Stimulated activated CD8-positive, alpha-beta memory T cell treated with anti-CD3 and anti-CD28 coated beads, Interleukin-15, amount 100 ng/mL, for 24 hours (primary cell): ENCODE measurements at regions not wholly inside any gene's neighbourhood (a gene's known extent, or its start where the extent isn't known, plus 50 kb on each side); places are given as distances from the start of the nearest gene placed in this dataset.

Experiments used
- DNase-seq: peaks from one replicate; pipeline ENCODE4 v3.0.0-alpha.2; 2020; ENCODE audit warnings: low read depth

GRCh38 chr22:48171271-48171691 lies 1408.8 kb downstream of the TBC1D22A start:
- DNase-seq = no peak

GRCh38 chr22:48169227-48169626 lies 1406.8 kb downstream of the TBC1D22A start:
- DNase-seq = no peak

- DNase-seq = no peak
Measured at GRCh38 chr22:48167238-48167637, 1404.8 kb downstream of the TBC1D22A start.

- DNase-seq = no peak
Measured at GRCh38 chr22:48161298-48161697, 1398.8 kb downstream of the TBC1D22A start.

GRCh38 chr22:48157676-48158075 lies 1395.2 kb downstream of the TBC1D22A start:
- DNase-seq = no peak

GRCh38 chr22:48156603-48157355 lies 1394.3 kb downstream of the TBC1D22A start:
- DNase-seq = no peak

- no peak for DNase-seq
Measured at GRCh38 chr22:48155446-48155845, 1393.0 kb downstream of the TBC1D22A start.

- no peak for DNase-seq
Measured at GRCh38 chr22:48154943-48155240, 1392.4 kb downstream of the TBC1D22A start.

GRCh38 chr22:48154169-48154942 lies 1391.9 kb downstream of the TBC1D22A start:
- no peak for DNase-seq

- no peak for DNase-seq
Measured at GRCh38 chr22:48153726-48154125, 1391.3 kb downstream of the TBC1D22A start.

GRCh38 chr22:48152916-48153315 lies 1390.5 kb downstream of the TBC1D22A start:
- no peak for DNase-seq

GRCh38 chr22:48152164-48152775 lies 1389.8 kb downstream of the TBC1D22A start:
- DNase-seq = no peak

- no peak for DNase-seq
Measured at GRCh38 chr22:48151641-48152040, 1389.2 kb downstream of the TBC1D22A start.

GRCh38 chr22:48147831-48148230 lies 1385.4 kb downstream of the TBC1D22A start:
- DNase-seq = no peak

- DNase-seq = no peak
Measured at GRCh38 chr22:48147404-48147803, 1385.0 kb downstream of the TBC1D22A start.

GRCh38 chr22:48146426-48146825 lies 1384.0 kb downstream of the TBC1D22A start:
- DNase-seq = no peak

GRCh38 chr22:48145738-48146137 lies 1383.3 kb downstream of the TBC1D22A start:
- DNase-seq = no peak

- no peak for DNase-seq
Measured at GRCh38 chr22:48144318-48144717, 1381.9 kb downstream of the TBC1D22A start.

- no peak for DNase-seq
Measured at GRCh38 chr22:48143856-48144255, 1381.4 kb downstream of the TBC1D22A start.

GRCh38 chr22:48142388-48142787 lies 1379.9 kb downstream of the TBC1D22A start:
- DNase-seq = no peak

GRCh38 chr22:48141301-48141700 lies 1378.9 kb downstream of the TBC1D22A start:
- DNase-seq = no peak

GRCh38 chr22:48140261-48140813 lies 1377.9 kb downstream of the TBC1D22A start:
- no peak for DNase-seq

GRCh38 chr22:48139776-48140175 lies 1377.3 kb downstream of the TBC1D22A start:
- no peak for DNase-seq
